HepG2 (cell line): ENCODE measurements at regions not wholly inside any gene's neighbourhood (a gene's known extent, or its start where the extent isn't known, plus 50 kb on each side); places are given as distances from the start of the nearest gene placed in this dataset.

Experiments used
- ATAC-seq: fragments of 200-7000 bp; cut with Tn5 transposase; 3 replicates; pipeline ENCODE4 v1.9.1; 2020; ENCODE audit warnings: mild to moderate bottlenecking, moderate library complexity
- BruUV-seq: library from RNA; stranded (reverse); fragments of 400-500 nt; replicated peaks from 2 replicates; lab custom pipeline; 2021; lab: Mats Ljungman, UMichigan
- CTCF ChIA-PET: fragments of 300-600 bp; formaldehyde crosslinking; extraction: SDS; loops from one replicate; lab custom pipeline; 2021; ENCODE audit warnings: low total read pairs, inconsistent platforms, low intra/inter-chr PET ratio; lab: Yijun Ruan, JAX
- POLR2A ChIA-PET: fragments of 350-600 bp; sonication (Branson Sonifier 250); formaldehyde crosslinking; loops from one replicate; lab custom pipeline; 2020; ENCODE audit warnings: antibody characterized with exemption, inconsistent platforms; lab: Yijun Ruan, JAX
- DNase-seq: peaks from one replicate; pipeline ENCODE4 v3.0.0-alpha.2; 2015; ENCODE audit warnings: low spot score
- FAIRE-seq: peaks from 3 replicates; lab custom pipeline; 2011; peaks lifted over from hg19 to GRCh38; lab: Jason Lieb, UNC
- H2AFZ ChIP-seq: one replicate; pipeline ENCODE4 v1.6.1; 2011; ENCODE audit warnings: low read length, inconsistent platforms
- H3K27ac ChIP-seq: fragments of 300-600 bp; 3 replicates; pipeline ENCODE4 v1.8.0; 2011; ENCODE audit warnings: mixed run types, mild to moderate bottlenecking, mixed read lengths, low read length, inconsistent platforms; ENCODE audit not compliant: insufficient read depth; ENCODE audit errors: extremely low read length
- H3K27me3 ChIP-seq, 2 experiments: fragments of 200-600 bp in 1 of 2; 2 replicates in 1 of 2; 3 replicates in 1 of 2; pipeline versions ENCODE4 v1.6.0 to v1.8.0; 2011; ENCODE audit warnings: low read length in 2 of 2, mild to moderate bottlenecking in 2 of 2, moderate library complexity in 2 of 2, inconsistent platforms in 1 of 2; ENCODE audit not compliant: insufficient read depth in 2 of 2, control insufficient read depth in 1 of 2
- H3K36me3 ChIP-seq, 2 experiments: fragments of 200-600 bp in 1 of 2; replicated peaks in 1 of 2; 2 replicates in 1 of 2; 3 replicates in 1 of 2; pipeline versions ENCODE4 v1.5.1 to v1.8.0; 2011; ENCODE audit warnings: low read length in 2 of 2, inconsistent platforms in 1 of 2; ENCODE audit not compliant: insufficient read depth in 2 of 2, control insufficient read depth in 1 of 2
- H3K4me1 ChIP-seq: 2 replicates; pipeline ENCODE4 v1.5.1; 2012; ENCODE audit warnings: low read length, inconsistent platforms; ENCODE audit not compliant: insufficient read depth
- H3K4me2 ChIP-seq: 2 replicates; pipeline ENCODE4 v1.6.0; 2011; ENCODE audit warnings: low read depth, low read length, inconsistent platforms
- H3K4me3 ChIP-seq, 3 experiments: fragments of 200-600 bp in 1 of 3; sonication (generic), shearing (Covaris generic) in 1 of 3; replicated peaks in 1 of 3; 2 replicates each; pipeline ENCODE4 v1.5.1; 2011 to 2016; ENCODE audit warnings: low read length in 3 of 3, inconsistent platforms in 2 of 3, low read depth in 2 of 3, mild to moderate bottlenecking in 2 of 3, control low read depth in 1 of 3, mixed read lengths in 1 of 3; ENCODE audit not compliant: insufficient read depth in 1 of 3
- H3K79me2 ChIP-seq: one replicate; pipeline ENCODE4 v1.6.1; 2011; ENCODE audit warnings: low read length, inconsistent platforms; ENCODE audit not compliant: insufficient read depth
- H3K9ac ChIP-seq: 2 replicates; pipeline ENCODE4 v1.6.0; 2011; ENCODE audit warnings: mild to moderate bottlenecking, low read depth, low read length, inconsistent platforms; ENCODE audit not compliant: insufficient read depth
- H3K9me3 ChIP-seq: 2 replicates; pipeline ENCODE4 v1.5.1; 2012; ENCODE audit warnings: mild to moderate bottlenecking, low read length
- H4K20me1 ChIP-seq: 2 replicates; pipeline ENCODE4 v1.6.0; 2011; ENCODE audit warnings: inconsistent platforms, mild to moderate bottlenecking, low read length, moderate library complexity; ENCODE audit not compliant: insufficient read depth
- ASH2L ChIP-seq: fragments of 300-600, 200-600 bp; sonication (generic); IDR thresholded peaks from 2 replicates; pipeline ENCODE4 v1.7.0; 2017; ENCODE audit warnings: low read depth, mild to moderate bottlenecking, moderate library complexity, mixed read lengths, low read length; ENCODE audit not compliant: insufficient read length
- KDM3A ChIP-seq: IDR thresholded peaks from 2 replicates; pipeline ENCODE4 v1.6.1; 2018; ENCODE audit warnings: low read depth, missing compliant biosample characterization
- MEIS1 ChIP-seq: sonication (generic); formaldehyde crosslinking; IDR thresholded peaks from 2 replicates; pipeline ENCODE4 v1.9.0; 2021; ENCODE audit warnings: mild to moderate bottlenecking, missing genetic modification reagents, moderate library complexity, borderline replicate concordance
- REL ChIP-seq: sonication (generic); formaldehyde crosslinking; conservative IDR thresholded peaks from 2 replicates; pipeline ENCODE4 v1.8.0; 2022; ENCODE audit warnings: mild to moderate bottlenecking, missing genetic modification reagents, moderate library complexity
- SMAD1 ChIP-seq: sonication (generic); formaldehyde crosslinking; IDR thresholded peaks from 2 replicates; pipeline ENCODE4 v1.4.0; 2020; ENCODE audit warnings: missing genetic modification reagents, low read depth, mild to moderate bottlenecking, borderline replicate concordance
- SRF ChIP-seq: IDR thresholded peaks from 2 replicates; pipeline ENCODE4 v1.6.1; 2011; ENCODE audit warnings: mild to moderate bottlenecking, low read depth, low read length, moderate library complexity
- ZFYVE20 ChIP-seq: sonication (generic); formaldehyde crosslinking; IDR thresholded peaks from 2 replicates; pipeline ENCODE4 v1.8.0; 2023; ENCODE audit warnings: low read depth, mild to moderate bottlenecking, moderate library complexity, missing genetic modification reagents, borderline replicate concordance
- ZNF251 ChIP-seq: sonication (generic); formaldehyde crosslinking; IDR thresholded peaks from 2 replicates; pipeline ENCODE4 v1.9.0; 2021; ENCODE audit warnings: mild to moderate bottlenecking, missing genetic modification reagents
- WGBS: methylation state at CpG from one replicate; pipeline ENCODE4 v1.1.6; 2017; ENCODE audit warnings: low lambda C conversion rate; 5-methylcytosine and 5-hydroxymethylcytosine counted together
- in situ Hi-C: cut with HindIII; loops from 2 replicates; pipeline ENCODE4 v1.10.0; 2017; ENCODE audit warnings: low pct_unique_long_range_greater_than_20kb; ENCODE audit not compliant: extremely low pct_ligation_motif_present
- intact Hi-C: fragments of 100-400 bp; cut with micrococcal nuclease; formaldehyde crosslinking; loops from one replicate; pipeline ENCODE4 v1.10.0; 2022; ENCODE audit not compliant: unreplicated experiment

DNA sequence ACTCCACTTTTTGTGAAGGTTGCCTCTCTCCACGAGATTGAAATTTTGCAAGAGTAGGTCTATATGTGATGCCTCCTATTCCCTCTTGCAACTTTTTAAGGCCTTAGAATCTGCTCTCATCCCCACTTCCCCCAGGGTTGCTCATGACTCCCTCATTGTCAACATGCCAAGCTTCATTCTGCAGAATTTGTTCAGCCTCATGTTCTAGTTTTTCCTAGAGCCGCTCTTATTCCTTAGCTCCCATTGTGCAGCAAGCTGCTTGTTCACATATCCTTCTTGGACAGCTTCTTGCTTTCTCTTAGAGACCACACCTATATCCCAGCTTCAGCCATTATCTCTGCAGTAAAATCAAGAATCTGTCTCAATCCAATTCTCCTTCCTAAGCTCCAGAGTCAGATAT lies 82.4 kb downstream of the CNGA2 start:
- H3K4me3 ChIP-seq: no peak overlapping the region
- H3K9ac ChIP-seq: no peak overlapping the region
- WGBS: 6% methylated on average over 2 of the region's 2 CpGs
- in situ Hi-C loops: no loop called here
- H3K4me2 ChIP-seq: no peak overlapping the region
- FAIRE-seq (no peak), DNase-seq (no peak), ATAC-seq (no peak)
- H3K4me1 ChIP-seq: no peaks in the 10 kb centered on the region
- H2AFZ ChIP-seq: no peak overlapping the region
- H3K27me3 ChIP-seq: no peaks in the 10 kb centered on the region; a peak in 1 of 5 replicates
- no peaks in the 10 kb centered on the region for H3K36me3 ChIP-seq
- BruUV-seq: no TSS peak
- intact Hi-C loops: no loop called here
- ChIA-PET CTCF (no interaction called here), POLR2A (no interaction called here)
- no peaks in the 10 kb centered on the region for H3K79me2 ChIP-seq
- no peak for TF ChIP-seq SMAD1 (CRISPR knock-in tag)
- no peak for TF ChIP-seq REL
- H3K27ac ChIP-seq: no peak overlapping the region
- H3K9me3 ChIP-seq: no peaks in the 10 kb centered on the region
- no peaks in the 10 kb centered on the region for H4K20me1 ChIP-seq

DNA sequence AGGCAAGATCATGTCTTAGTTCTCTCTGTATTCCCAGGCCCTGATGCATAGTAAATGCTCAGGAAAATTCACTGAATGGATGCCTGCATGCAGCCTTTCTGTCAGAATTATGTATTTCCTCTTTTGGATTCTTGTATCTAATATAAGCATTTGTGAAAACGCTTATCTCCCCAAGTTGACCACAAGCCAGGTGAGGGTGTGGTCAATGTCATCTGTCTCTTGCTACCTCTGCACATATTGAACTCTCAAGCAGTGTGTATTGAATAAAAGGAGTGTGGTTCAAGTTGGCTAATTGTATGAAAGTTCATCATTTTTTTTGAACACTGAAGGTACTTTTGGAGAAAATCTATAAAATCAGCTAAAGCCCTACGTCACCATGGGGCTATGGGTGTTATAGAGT lies 84.3 kb downstream of the CNGA2 start:
- WGBS: 3% methylated on average over 2 of the region's 2 CpGs
- no peak for FAIRE-seq
- POLR2A ChIA-PET: no interaction called here
- H2AFZ ChIP-seq: no peak overlapping the region
- H3K4me1 ChIP-seq: no peaks in the 10 kb centered on the region
- intact Hi-C loops (no loop called here), in situ Hi-C loops (no loop called here)
- no peaks in the 10 kb centered on the region; a peak in 1 of 5 replicates for H3K27me3 ChIP-seq
- H3K36me3 ChIP-seq: no peaks in the 10 kb centered on the region
- no peak for ATAC-seq
- no peak for DNase-seq
- H3K79me2 ChIP-seq: no peaks in the 10 kb centered on the region
- H3K9me3 ChIP-seq: no peaks in the 10 kb centered on the region
- no TSS peak for BruUV-seq
- H3K9ac ChIP-seq: no peak overlapping the region
- no peak overlapping the region for H3K4me3 ChIP-seq
- CTCF ChIA-PET: no interaction called here
- TF ChIP-seq KDM3A (CRISPR knock-in tag) (no peak), SRF (no peak), ASH2L (no peak), ZFYVE20 (CRISPR knock-in tag) (no peak), ZNF251 (CRISPR knock-in tag) (no peak), MEIS1 (no peak)
- no peak overlapping the region for H3K27ac ChIP-seq
- H4K20me1 ChIP-seq: no peaks in the 10 kb centered on the region
- no peak overlapping the region for H3K4me2 ChIP-seq
